ENCODE measurements at regions not wholly inside any gene's neighbourhood (a gene's known extent, or its start where the extent isn't known, plus 50 kb on each side); places are given as distances from the start of the nearest gene placed in this dataset.
"Not testable (repeated sequence)": the region's sequence is repeated elsewhere in the genome, so short reads cannot be mapped to it uniquely, and the experiment has no call there.

- no peak overlapping the region for H3K4me3 ChIP-seq (ENCODE audit: low read depth, poor library complexity, severe bottlenecking)
- DNase-seq (ENCODE audit: low spot score in 2 of 2) = no peak
- intact Hi-C loops (cut with DNase I; ENCODE audit: low total_unique reads) = no loop called here
- 6 to 11% methylated on average over 18 to 22 of the region's 23 CpGs for WGBS, 2 donors
- TF ChIP-seq CTCF (IDR thresholded peaks at IDR 0.05) (no peak), POLR2A (IDR thresholded peaks at IDR 0.05) (no peak)
These were observed 221.1 kb downstream of the NPHP4 start for GRCh38 chr1:5770981-5771765.

GRCh38 chr1:5769760-5770159 is 222.5 kb downstream of the NPHP4 start:
- TF ChIP-seq POLR2A (IDR thresholded peaks at IDR 0.05) (no peak), CTCF (IDR thresholded peaks at IDR 0.05) (no peak)
- 67 to 80% methylated on average over 5 of the region's 5 CpGs for WGBS, 2 donors
- no peak for DNase-seq (ENCODE audit: low spot score in 2 of 2)
- intact Hi-C loops (cut with DNase I; ENCODE audit: low total_unique reads) = no loop called here
- no peak overlapping the region for H3K4me3 ChIP-seq (ENCODE audit: low read depth, poor library complexity, severe bottlenecking)

- TF ChIP-seq POLR2A (IDR thresholded peaks at IDR 0.05) = no peak
- no peak for TF ChIP-seq CTCF (IDR thresholded peaks at IDR 0.05)
- intact Hi-C loops (cut with DNase I; ENCODE audit: low total_unique reads) = no loop called here
- WGBS, 2 donors = 62 to 68% methylated on average over 7 of the region's 7 CpGs
- H3K4me3 ChIP-seq (ENCODE audit: low read depth, poor library complexity, severe bottlenecking) = no peak overlapping the region
- no peak for DNase-seq (ENCODE audit: low spot score in 2 of 2)
These were observed 223.1 kb downstream of the NPHP4 start for GRCh38 chr1:5769146-5769545.

- WGBS, 2 donors = 73 to 76% methylated on average over 10 of the region's 10 CpGs
- no peak for DNase-seq (ENCODE audit: low spot score in 2 of 2)
- intact Hi-C loops (cut with DNase I; ENCODE audit: low total_unique reads) = no loop called here
- TF ChIP-seq POLR2A (IDR thresholded peaks at IDR 0.05) (no peak), CTCF (IDR thresholded peaks at IDR 0.05) (no peak)
- no peak overlapping the region for H3K4me3 ChIP-seq (ENCODE audit: low read depth, poor library complexity, severe bottlenecking)
These were observed 224.2 kb downstream of the NPHP4 start for GRCh38 chr1:5768014-5768413.

GRCh38 chr1:5766996-5767395 is 225.2 kb downstream of the NPHP4 start:
- intact Hi-C loops (cut with DNase I; ENCODE audit: low total_unique reads); H3K4me3 ChIP-seq (ENCODE audit: low read depth, poor library complexity, severe bottlenecking); DNase-seq (ENCODE audit: low spot score in 2 of 2): not testable (repeated sequence)
- WGBS, 2 donors = 43% methylated on average over 12 of the region's 12 CpGs

- no peak for DNase-seq (ENCODE audit: low spot score in 2 of 2)
- 38 to 51% methylated on average over 13 to 17 of the region's 17 CpGs for WGBS, 2 donors
- intact Hi-C loops (cut with DNase I; ENCODE audit: low total_unique reads) = no loop called here
- TF ChIP-seq CTCF (IDR thresholded peaks at IDR 0.05) (no peak), POLR2A (IDR thresholded peaks at IDR 0.05) (no peak)
- no peak overlapping the region for H3K4me3 ChIP-seq (ENCODE audit: low read depth, poor library complexity, severe bottlenecking)
These were observed 226.0 kb downstream of the NPHP4 start for GRCh38 chr1:5765997-5766913.

Data from lower leg skin (tissue), 4 donors.